Breast epithelium (tissue), 4 donors: ENCODE measurements at regions not wholly inside any gene's neighbourhood (a gene's known extent, or its start where the extent isn't known, plus 50 kb on each side); places are given as distances from the start of the nearest gene placed in this dataset.

Experiments used
- DNase-seq, 2 donors: peaks; one replicate each; pipeline ENCODE4 v3.0.0-alpha.2; 2019; ENCODE audit warnings: low spot score in 2 of 2
- H3K27ac ChIP-seq, 2 donors: fragments of 200-600 bp; sonication (generic) in 1 of 2; one replicate each; pipeline ENCODE4 v1.5.1; 2016 to 2019; ENCODE audit warnings: mild to moderate bottlenecking in 1 of 2
- H3K27me3 ChIP-seq, 2 donors: fragments of 200-600 bp; sonication (generic) in 1 of 2; one replicate each; pipeline versions ENCODE4 v1.5.1 to v1.6.0; 2017 to 2019; ENCODE audit warnings: control low read depth in 1 of 2, mild to moderate bottlenecking in 1 of 2
- H3K36me3 ChIP-seq: fragments of 200-600 bp; one replicate; pipeline ENCODE4 v1.5.1; 2019
- H3K4me1 ChIP-seq, 2 donors: fragments of 200-600 bp; sonication (generic); one replicate each; pipeline ENCODE4 v1.5.1; 2016 to 2019; ENCODE audit warnings: control low read depth in 1 of 2
- H3K4me3 ChIP-seq, 3 donors: fragments of 200-600 bp; sonication (generic); 1 replicate in 2 of 3; 2 replicates in 1 of 3; pipeline ENCODE4 v1.5.1; 2016 to 2019; ENCODE audit warnings: mild to moderate bottlenecking in 3 of 3, moderate library complexity in 2 of 3
- H3K9me3 ChIP-seq, 2 donors: fragments of 200-600 bp; sonication (generic) in 1 of 2; one replicate each; pipeline ENCODE4 v1.5.1; 2016 to 2019; ENCODE audit warnings: control low read depth in 1 of 2
- CTCF ChIP-seq, 3 donors: fragments of 450-650 bp; IDR thresholded peaks; one replicate each; pipeline ENCODE4 v1.5.1; 2016 to 2017; ENCODE audit warnings: antibody characterized with exemption in 3 of 3, mild to moderate bottlenecking in 3 of 3, moderate library complexity in 3 of 3
- POLR2A ChIP-seq: fragments of 450-650 bp; IDR thresholded peaks from one replicate; pipeline ENCODE4 v1.6.1; 2016; ENCODE audit warnings: antibody characterized with exemption, mild to moderate bottlenecking, moderate library complexity
- POLR2AphosphoS5 ChIP-seq, 3 donors: sonication (generic); formaldehyde crosslinking; IDR thresholded peaks; one replicate each; pipeline ENCODE4 v1.6.1; 2017; ENCODE audit warnings: antibody characterized with exemption in 3 of 3
- intact Hi-C: fragments of 100-400 bp; cut with DNase I; formaldehyde crosslinking; loops from one replicate; pipeline ENCODE4 v1.15.1; 2023; ENCODE audit warnings: low total_unique reads

GRCh38 chr14:38848243-38848935 lies 254.6 kb downstream of the SEC23A start:
- intact Hi-C loops, result no loop called here
- TF ChIP-seq POLR2AphosphoS5 (IDR thresholded peaks at IDR 0.05), result no peak
- no peak for TF ChIP-seq POLR2A
- no peak for TF ChIP-seq CTCF (IDR thresholded peaks at IDR 0.05)
- Histone ChIP-seq H3K27me3 (peaks cover 0 to 5% of the 10 kb centered on the region in 2 donors), H3K9me3 (no peaks in the 10 kb centered on the region), H3K36me3 (no peaks in the 10 kb centered on the region), H3K4me1 (no peaks in the 10 kb centered on the region), H3K4me3 (no peak overlapping the region), H3K27ac (no peak overlapping the region)
- DNase-seq, result no peak

- DNase-seq, result no peak
- Histone ChIP-seq H3K4me3 (no peak overlapping the region), H3K27ac (no peak overlapping the region), H3K36me3 (no peaks in the 10 kb centered on the region), H3K4me1 (no peaks in the 10 kb centered on the region), H3K9me3 (no peaks in the 10 kb centered on the region), H3K27me3 (peaks cover 0 to 5% of the 10 kb centered on the region in 2 donors)
- TF ChIP-seq POLR2A (no peak), CTCF (IDR thresholded peaks at IDR 0.05) (no peak), POLR2AphosphoS5 (IDR thresholded peaks at IDR 0.05) (no peak)
- intact Hi-C loops, result no loop called here
Observed at GRCh38 chr14:38847161-38847560, 255.9 kb downstream of the SEC23A start.

- TF ChIP-seq CTCF (IDR thresholded peaks at IDR 0.05), result no peak
- Histone ChIP-seq H3K9me3 (no peaks in the 10 kb centered on the region), H3K27me3 (no peaks in the 10 kb centered on the region), H3K4me1 (no peaks in the 10 kb centered on the region), H3K4me3 (no peak overlapping the region), H3K27ac (no peak overlapping the region), H3K36me3 (no peaks in the 10 kb centered on the region)
- intact Hi-C loops, result no loop called here
- DNase-seq, result no peak
Observed at GRCh38 chr14:38839694-38840365, 263.2 kb downstream of the SEC23A start.

- H3K27ac ChIP-seq, result no peak overlapping the region
- DNase-seq, result no peak
- TF ChIP-seq POLR2A (no peak), POLR2AphosphoS5 (IDR thresholded peaks at IDR 0.05) (no peak), CTCF (IDR thresholded peaks at IDR 0.05) (no peak)
Observed at GRCh38 chr14:38838979-38839323, 264.1 kb downstream of the SEC23A start.

GRCh38 chr14:38838049-38838978 lies 264.7 kb downstream of the SEC23A start:
- intact Hi-C loops, result no loop called here
- no peak overlapping the region for H3K27ac ChIP-seq
- no peak for DNase-seq
- no peaks in the 10 kb centered on the region for H3K36me3 ChIP-seq
- no peak for TF ChIP-seq POLR2AphosphoS5 (IDR thresholded peaks at IDR 0.05)
- TF ChIP-seq POLR2A, result no peak
- TF ChIP-seq CTCF (IDR thresholded peaks at IDR 0.05), result no peak
- H3K27me3 ChIP-seq, result no peaks in the 10 kb centered on the region
- H3K4me1 ChIP-seq, result no peaks in the 10 kb centered on the region
- H3K4me3 ChIP-seq, result no peak overlapping the region
- no peaks in the 10 kb centered on the region for H3K9me3 ChIP-seq

More at GRCh38 chr14:38838979-38839323, 264.1 kb downstream of the SEC23A start:
- Histone ChIP-seq H3K9me3 (no peaks in the 10 kb centered on the region), H3K27me3 (no peaks in the 10 kb centered on the region), H3K4me3 (no peak overlapping the region), H3K4me1 (no peaks in the 10 kb centered on the region), H3K36me3 (no peaks in the 10 kb centered on the region)
- intact Hi-C loops, result no loop called here
